Vagina (tissue), 2 donors: ENCODE measurements at regions not wholly inside any gene's neighbourhood (a gene's known extent, or its start where the extent isn't known, plus 50 kb on each side); places are given as distances from the start of the nearest gene placed in this dataset.

Experiments used
- DNase-seq, 2 donors: peaks; one replicate each; pipeline ENCODE4 v3.0.0-alpha.2; 2017; ENCODE audit errors: extremely low spot score in 2 of 2
- H3K27ac ChIP-seq: fragments of 200-600 bp; sonication (generic); one replicate; pipeline ENCODE4 v1.5.1; 2019
- H3K27me3 ChIP-seq: fragments of 200-600 bp; sonication (generic); one replicate; pipeline ENCODE4 v1.5.1; 2019
- H3K36me3 ChIP-seq, 2 donors: fragments of 200-600 bp; sonication (generic); one replicate each; pipeline ENCODE4 v1.5.1; 2017 to 2019
- H3K4me1 ChIP-seq: fragments of 200-600 bp; sonication (generic); one replicate; pipeline ENCODE4 v1.5.1; 2019
- H3K4me3 ChIP-seq, 2 donors: fragments of 200-600 bp; sonication (generic); 1 replicate in 1 of 2; 2 replicates in 1 of 2; pipeline ENCODE4 v1.5.1; 2016 to 2019
- H3K9me3 ChIP-seq: fragments of 200-600 bp; sonication (generic); one replicate; pipeline ENCODE4 v1.5.1; 2019
- CTCF ChIP-seq, 3 experiments: fragments of 450-650 bp in 2 of 3; fragments of 200-600 bp in 1 of 3; sonication (generic) in 1 of 3; IDR thresholded peaks; one replicate each; pipeline ENCODE4 v1.5.1; 2017 to 2019; ENCODE audit warnings: antibody characterized with exemption in 3 of 3, mild to moderate bottlenecking in 2 of 3, moderate library complexity in 2 of 3
- POLR2A ChIP-seq, 2 donors: fragments of 450-650 bp; IDR thresholded peaks; one replicate each; pipeline ENCODE4 v1.6.1; 2017; ENCODE audit warnings: antibody characterized with exemption in 2 of 2, mild to moderate bottlenecking in 2 of 2, moderate library complexity in 2 of 2
- POLR2AphosphoS5 ChIP-seq, 2 donors: sonication (generic); formaldehyde crosslinking; IDR thresholded peaks; one replicate each; pipeline ENCODE4 v1.9.0; 2017; ENCODE audit warnings: antibody characterized with exemption in 2 of 2, mild to moderate bottlenecking in 2 of 2, low read depth in 1 of 2; ENCODE audit not compliant: insufficient read depth in 1 of 2
- intact Hi-C: fragments of 100-400 bp; cut with DNase I; formaldehyde crosslinking; loops from one replicate; pipeline ENCODE4 v1.15.1; 2023

DNA sequence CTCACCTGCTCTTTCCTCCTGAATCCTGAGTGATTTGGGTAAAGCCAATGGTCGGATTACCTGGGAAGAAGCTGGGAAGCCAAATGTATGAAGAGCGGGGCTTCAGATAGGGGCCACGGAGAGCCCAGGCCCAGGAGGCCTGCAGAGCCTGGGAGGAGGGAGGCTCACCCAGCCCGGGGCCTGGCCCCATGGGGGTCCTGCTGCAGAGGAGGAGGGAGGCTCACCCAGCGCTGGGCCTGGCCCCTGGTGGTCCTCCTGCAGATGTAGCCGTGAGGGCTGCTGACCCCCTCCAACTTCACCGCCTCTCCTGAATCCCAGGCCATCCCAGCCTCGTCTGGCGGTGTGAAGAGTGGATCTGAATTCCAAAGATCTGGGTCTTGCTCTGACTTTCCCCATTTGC lies 368.4 kb downstream of the THBS2 start:
- Histone ChIP-seq H3K9me3 (no peaks in the 10 kb centered on the region), H3K36me3 (no peaks in the 10 kb centered on the region), H3K4me3 (no peak overlapping the region), H3K27me3 (no peaks in the 10 kb centered on the region), H3K27ac (no peak overlapping the region), H3K4me1 (no peaks in the 10 kb centered on the region)
- DNase-seq: no peak
- TF ChIP-seq POLR2A (IDR thresholded peaks at IDR 0.05): no peak
- no peak for TF ChIP-seq POLR2AphosphoS5 (IDR thresholded peaks at IDR 0.05; ENCODE audit: insufficient read depth in 1 of 2, low read depth in 1 of 2)
- no peak for TF ChIP-seq CTCF (IDR thresholded peaks at IDR 0.05)
- intact Hi-C loops: loop anchor here (2.0 kb wide), 1 partner anchor 512 kb away; no protein-coding TSS in a partner anchor

DNA sequence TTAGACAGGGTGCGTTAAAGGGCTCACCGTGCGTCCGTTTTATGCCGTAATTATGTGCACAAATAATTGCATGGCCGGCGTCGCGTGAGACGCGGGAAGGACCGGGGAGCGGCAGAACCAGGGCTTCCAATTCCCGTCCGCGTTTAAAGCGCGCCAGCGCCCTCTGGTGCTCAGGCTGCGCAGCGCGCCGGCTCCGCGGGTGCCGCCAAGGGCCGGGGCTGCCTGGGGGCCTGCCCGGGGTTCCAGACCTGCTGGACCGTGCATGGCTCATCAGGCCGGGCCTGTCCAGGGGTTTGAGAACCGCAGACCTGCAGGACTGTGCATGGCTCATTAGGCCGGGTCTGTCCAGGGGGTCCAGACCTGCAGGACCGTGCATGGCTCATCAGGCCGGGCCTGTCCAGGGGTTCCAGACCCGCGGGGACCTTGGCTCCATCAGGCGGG lies 369.0 kb downstream of the THBS2 start:
- no peaks in the 10 kb centered on the region for H3K27me3 ChIP-seq
- no peaks in the 10 kb centered on the region for H3K4me1 ChIP-seq
- TF ChIP-seq POLR2AphosphoS5 (IDR thresholded peaks at IDR 0.05; ENCODE audit: insufficient read depth in 1 of 2, low read depth in 1 of 2) (no peak), CTCF (IDR thresholded peaks at IDR 0.05) (peak; percentile 86 to 93 (median 90))
- no peaks in the 10 kb centered on the region for H3K9me3 ChIP-seq
- no peak for DNase-seq
- intact Hi-C loops: loop anchor here (2.0 kb wide), 1 partner anchor 512 kb away; no protein-coding TSS in a partner anchor
- no peaks in the 10 kb centered on the region for H3K36me3 ChIP-seq
- no peak overlapping the region for H3K27ac ChIP-seq
- peak overlapping the region in 1 of 2 donors; percentile 38 for H3K4me3 ChIP-seq

DNA sequence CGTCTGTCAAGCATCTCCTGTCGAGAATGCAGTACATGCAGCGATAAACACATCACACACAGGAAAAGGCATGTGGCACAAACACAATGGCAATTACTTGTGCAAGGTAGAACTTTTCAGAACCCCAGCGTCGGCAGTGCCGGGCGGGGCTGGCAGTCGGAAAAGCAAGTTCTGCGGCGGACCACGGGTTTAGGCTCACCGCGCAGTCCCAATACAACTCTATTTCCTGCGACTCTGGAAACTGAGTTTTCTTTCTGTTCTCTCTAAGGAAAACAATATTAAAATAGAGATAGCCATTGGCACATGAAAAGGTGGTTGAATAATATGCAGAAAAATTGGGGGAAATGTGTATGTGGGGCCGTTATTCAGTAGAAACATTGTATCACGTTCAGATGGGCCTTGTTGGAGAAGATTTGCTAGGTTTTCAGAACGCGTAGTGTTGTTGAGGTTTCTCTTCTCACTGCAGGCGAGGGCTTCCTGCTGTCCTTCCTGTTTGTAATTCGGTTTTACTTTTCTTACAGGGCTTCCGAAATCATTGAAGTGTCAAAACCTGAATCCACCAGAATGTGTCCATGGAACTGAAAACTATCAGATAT lies 369.5 kb downstream of the THBS2 start:
- TF ChIP-seq CTCF (IDR thresholded peaks at IDR 0.05) (no peak), POLR2AphosphoS5 (IDR thresholded peaks at IDR 0.05; ENCODE audit: insufficient read depth in 1 of 2, low read depth in 1 of 2) (no peak), POLR2A (IDR thresholded peaks at IDR 0.05) (no peak)
- Histone ChIP-seq H3K9me3 (no peaks in the 10 kb centered on the region), H3K36me3 (no peaks in the 10 kb centered on the region), H3K4me1 (no peaks in the 10 kb centered on the region), H3K4me3 (peak overlapping the region in 1 of 2 donors; percentile 38), H3K27ac (no peak overlapping the region), H3K27me3 (no peaks in the 10 kb centered on the region)
- intact Hi-C loops: loop anchor here (2.0 kb wide), 1 partner anchor 511 kb away; no protein-coding TSS in a partner anchor
- DNase-seq: no peak

DNA sequence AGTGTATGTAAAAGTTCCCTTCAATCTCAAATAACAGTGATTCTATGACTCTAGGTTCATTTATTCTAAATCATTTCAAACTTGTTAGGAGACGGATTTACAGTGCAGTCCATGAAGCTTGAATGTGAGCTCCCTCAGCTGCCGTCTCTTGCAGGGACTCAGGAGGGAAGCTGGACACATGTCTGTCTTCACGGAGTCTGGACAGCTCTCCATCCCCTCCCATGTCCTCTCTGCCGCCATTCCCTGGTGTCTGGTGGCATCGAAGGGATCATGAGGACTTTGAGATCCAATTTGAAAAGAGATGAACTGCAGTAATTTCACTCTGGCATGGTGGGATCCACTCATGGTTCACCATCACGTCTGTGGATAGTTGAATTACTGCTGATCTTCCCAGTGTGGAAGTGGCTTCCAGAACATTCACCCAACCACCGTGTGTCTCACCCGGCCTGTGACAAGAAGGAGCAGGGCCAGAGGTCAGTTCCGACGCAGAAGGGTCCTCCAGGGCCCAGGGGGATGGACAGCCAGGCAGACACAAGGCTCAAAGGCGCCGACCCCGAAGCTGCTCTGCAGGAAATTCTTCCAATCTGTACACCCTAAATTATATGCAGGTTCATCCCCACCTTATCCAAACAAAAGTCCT lies 370.1 kb downstream of the THBS2 start:
- intact Hi-C loops: loop anchor here (2.0 kb wide), 1 partner anchor 511 kb away; no protein-coding TSS in a partner anchor
- Histone ChIP-seq H3K27me3 (no peaks in the 10 kb centered on the region), H3K36me3 (no peaks in the 10 kb centered on the region), H3K27ac (no peak overlapping the region), H3K4me1 (no peaks in the 10 kb centered on the region), H3K4me3 (no peak overlapping the region), H3K9me3 (no peaks in the 10 kb centered on the region)
- TF ChIP-seq POLR2A (IDR thresholded peaks at IDR 0.05) (no peak), CTCF (IDR thresholded peaks at IDR 0.05) (no peak), POLR2AphosphoS5 (IDR thresholded peaks at IDR 0.05; ENCODE audit: insufficient read depth in 1 of 2, low read depth in 1 of 2) (no peak)
- DNase-seq: no peak

GRCh38 chr6:168880271-168880670 lies 373.4 kb downstream of the THBS2 start:
- no peak overlapping the region for H3K27ac ChIP-seq
- H3K4me3 ChIP-seq: no peak overlapping the region
- H3K9me3 ChIP-seq: no peaks in the 10 kb centered on the region
- no peak for DNase-seq
- no peaks in the 10 kb centered on the region for H3K27me3 ChIP-seq
- H3K36me3 ChIP-seq: no peaks in the 10 kb centered on the region
- intact Hi-C loops: no loop called here
- no peaks in the 10 kb centered on the region for H3K4me1 ChIP-seq
- TF ChIP-seq POLR2A (IDR thresholded peaks at IDR 0.05) (no peak), CTCF (IDR thresholded peaks at IDR 0.05) (no peak), POLR2AphosphoS5 (IDR thresholded peaks at IDR 0.05; ENCODE audit: insufficient read depth in 1 of 2, low read depth in 1 of 2) (no peak)
